ENCODE measurements at regions not wholly inside any gene's neighbourhood (a gene's known extent, or its start where the extent isn't known, plus 50 kb on each side); places are given as distances from the start of the nearest gene placed in this dataset.

GRCh38 chr4:96389770-96390169 lies 549.9 kb downstream of the PDHA2 start:
- TF ChIP-seq POLR2AphosphoS5 (IDR thresholded peaks at IDR 0.05; ENCODE audit: low read depth) (no peak), CTCF (IDR thresholded peaks at IDR 0.05; ENCODE audit: insufficient read depth, low read length) (no peak), REST (IDR thresholded peaks at IDR 0.05; ENCODE audit: insufficient replicate concordance, low read depth) (no peak), GABPA (IDR thresholded peaks at IDR 0.05; ENCODE audit: low read depth) (no peak)

All from HL-60 (cell line).